ENCODE measurements at regions not wholly inside any gene's neighbourhood (a gene's known extent, or its start where the extent isn't known, plus 50 kb on each side); places are given as distances from the start of the nearest gene placed in this dataset.
"Not testable (repeated sequence)": the region's sequence is repeated elsewhere in the genome, so short reads cannot be mapped to it uniquely, and the experiment has no call there.

DNA sequence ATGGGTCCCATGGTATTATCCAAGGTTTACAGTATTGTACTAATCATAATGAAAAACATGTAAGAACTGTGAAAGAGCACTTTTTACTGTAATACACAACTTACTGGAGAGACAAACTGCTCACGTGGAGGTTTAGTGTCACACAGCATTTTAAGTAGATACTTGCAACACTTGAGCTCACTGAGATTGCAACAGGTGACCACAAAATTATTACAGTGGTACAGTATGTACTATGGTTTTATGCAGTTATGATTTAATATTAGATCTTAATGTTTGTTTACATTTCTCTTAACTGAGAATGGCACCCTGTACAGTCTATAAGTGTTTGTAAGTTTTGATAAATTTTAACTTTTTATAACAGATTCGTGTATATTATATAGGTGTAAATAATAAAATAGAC, 118.6 kb upstream of the SKOR2 start:
- in situ Hi-C loops (cut with HindIII; ENCODE audit: low sequenced_read_pairs), result no loop called here

DNA sequence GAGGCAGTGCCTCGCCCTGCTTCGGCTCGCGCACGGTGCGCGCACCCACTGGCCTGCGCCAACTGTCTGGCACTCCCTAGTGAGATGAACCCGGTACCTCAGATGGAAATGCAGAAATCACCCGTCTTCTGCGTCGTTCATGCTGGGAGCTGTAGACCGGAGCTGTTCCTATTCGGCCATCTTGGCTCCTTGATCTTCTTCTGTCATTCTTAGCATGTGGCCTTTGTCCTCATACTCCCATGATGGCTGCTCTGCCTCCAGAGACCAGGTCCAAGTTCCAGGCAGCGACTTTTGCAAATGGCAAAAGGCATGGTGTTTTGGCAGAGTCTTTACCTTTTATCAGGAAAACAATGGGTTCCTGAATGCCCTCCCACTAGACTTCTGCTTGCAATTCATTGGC, 102.6 kb upstream of the SKOR2 start:
- in situ Hi-C loops (cut with HindIII; ENCODE audit: low sequenced_read_pairs), result not testable (repeated sequence)

- in situ Hi-C loops (cut with HindIII; ENCODE audit: low sequenced_read_pairs), result no loop called here
Measured at GRCh38 chr18:47346016-47346415, 94.6 kb upstream of the SKOR2 start.

DNA sequence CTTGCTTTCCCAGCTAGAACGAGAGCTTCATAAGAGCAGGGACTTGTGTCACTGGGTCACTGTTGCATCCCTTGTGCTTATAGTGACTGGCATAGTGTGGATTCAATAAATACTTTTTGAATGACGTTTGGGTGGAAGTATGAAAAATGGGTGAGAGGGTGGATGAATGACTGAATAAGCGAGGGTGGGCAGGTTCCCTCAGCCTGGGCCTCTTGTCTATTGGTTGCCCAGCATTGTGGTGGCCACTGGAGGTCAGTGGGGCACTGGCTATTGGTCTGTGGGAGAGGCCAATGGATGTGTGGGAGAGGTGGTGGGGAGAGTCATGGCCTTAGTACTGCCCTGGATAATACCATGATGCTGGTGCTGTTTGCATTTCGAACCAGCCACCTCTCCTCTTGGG, 93.8 kb upstream of the SKOR2 start:
- in situ Hi-C loops (cut with HindIII; ENCODE audit: low sequenced_read_pairs), result no loop called here

DNA sequence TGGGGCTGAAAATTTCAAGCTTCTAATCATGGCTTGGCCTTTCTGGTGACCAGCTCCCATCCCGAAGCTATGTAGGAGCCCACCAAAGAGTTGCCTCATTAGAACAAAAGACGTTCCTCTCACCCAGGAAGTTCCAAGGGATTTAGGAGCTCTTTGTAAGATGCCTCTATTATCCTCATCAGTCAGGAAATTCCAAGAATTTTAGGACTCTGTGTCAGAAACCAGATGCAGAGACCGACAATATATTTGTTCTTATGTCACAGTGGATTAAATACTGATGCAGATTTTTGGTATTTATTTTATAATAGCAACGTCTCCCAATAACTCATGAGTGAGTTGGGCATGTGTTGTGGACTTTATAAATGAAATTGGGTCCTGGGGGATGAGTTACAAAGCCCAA, 91.8 kb upstream of the SKOR2 start:
- in situ Hi-C loops (cut with HindIII; ENCODE audit: low sequenced_read_pairs), result no loop called here

- in situ Hi-C loops (cut with HindIII; ENCODE audit: low sequenced_read_pairs), result no loop called here
Measured at GRCh38 chr18:47342566-47342965, 91.1 kb upstream of the SKOR2 start.

- in situ Hi-C loops (cut with HindIII; ENCODE audit: low sequenced_read_pairs), result no loop called here
Measured at GRCh38 chr18:47341678-47342077, 90.2 kb upstream of the SKOR2 start.

- in situ Hi-C loops (cut with HindIII; ENCODE audit: low sequenced_read_pairs), result no loop called here
Measured at GRCh38 chr18:47334966-47335365, 83.5 kb upstream of the SKOR2 start.

- in situ Hi-C loops (cut with HindIII; ENCODE audit: low sequenced_read_pairs), result no loop called here
Measured at GRCh38 chr18:47333926-47334635, 82.6 kb upstream of the SKOR2 start.

DNA sequence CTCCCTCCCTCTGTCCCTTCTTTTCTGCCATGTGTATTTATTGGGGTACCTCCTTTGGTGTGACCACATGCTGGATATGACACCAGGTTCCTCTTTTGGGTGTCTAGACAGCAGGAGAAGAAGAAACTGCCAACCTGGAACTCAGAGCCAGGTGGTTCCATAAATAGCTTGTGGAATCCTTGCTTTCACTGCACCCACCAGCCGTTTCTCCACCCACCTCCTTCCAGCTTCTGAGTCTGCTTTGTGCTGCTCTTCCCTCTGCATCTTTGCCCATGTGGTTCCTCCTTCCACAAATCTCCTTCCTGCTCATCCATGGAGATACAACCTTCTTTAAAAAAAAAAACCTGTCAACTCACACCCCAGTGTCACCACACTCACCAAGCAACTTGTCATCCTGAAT, 80.2 kb upstream of the SKOR2 start:
- in situ Hi-C loops (cut with HindIII; ENCODE audit: low sequenced_read_pairs), result no loop called here

- in situ Hi-C loops (cut with HindIII; ENCODE audit: low sequenced_read_pairs), result no loop called here
Measured at GRCh38 chr18:47331026-47331425, 79.6 kb upstream of the SKOR2 start.

GRCh38 chr18:47323158-47323557, 71.7 kb upstream of the SKOR2 start:
- in situ Hi-C loops (cut with HindIII; ENCODE audit: low sequenced_read_pairs), result no loop called here

DNA sequence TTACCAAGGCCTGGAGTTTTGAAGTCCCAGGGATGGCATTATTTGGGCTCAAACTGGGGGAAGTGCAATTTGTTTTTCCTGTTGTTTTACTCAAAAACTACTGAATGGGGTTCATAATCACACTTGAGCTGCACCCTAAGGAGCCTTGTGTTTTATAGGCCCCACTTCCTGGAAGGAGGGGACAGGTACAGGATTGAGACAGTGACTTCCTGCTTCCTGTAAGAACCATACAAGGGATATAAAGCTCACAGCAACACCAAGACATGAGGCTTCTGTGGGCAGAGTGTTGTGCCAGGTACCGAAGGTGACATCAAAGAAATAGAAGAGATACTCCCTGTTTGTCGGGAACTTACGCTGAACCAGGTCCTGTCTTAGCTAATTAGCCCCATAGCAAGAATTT, 70.4 kb upstream of the SKOR2 start:
- in situ Hi-C loops (cut with HindIII; ENCODE audit: low sequenced_read_pairs), result no loop called here

- in situ Hi-C loops (cut with HindIII; ENCODE audit: low sequenced_read_pairs), result no loop called here
Measured at GRCh38 chr18:47317824-47318508, 66.5 kb upstream of the SKOR2 start.

GRCh38 chr18:47316924-47317323, 65.5 kb upstream of the SKOR2 start:
- in situ Hi-C loops (cut with HindIII; ENCODE audit: low sequenced_read_pairs), result no loop called here

DNA sequence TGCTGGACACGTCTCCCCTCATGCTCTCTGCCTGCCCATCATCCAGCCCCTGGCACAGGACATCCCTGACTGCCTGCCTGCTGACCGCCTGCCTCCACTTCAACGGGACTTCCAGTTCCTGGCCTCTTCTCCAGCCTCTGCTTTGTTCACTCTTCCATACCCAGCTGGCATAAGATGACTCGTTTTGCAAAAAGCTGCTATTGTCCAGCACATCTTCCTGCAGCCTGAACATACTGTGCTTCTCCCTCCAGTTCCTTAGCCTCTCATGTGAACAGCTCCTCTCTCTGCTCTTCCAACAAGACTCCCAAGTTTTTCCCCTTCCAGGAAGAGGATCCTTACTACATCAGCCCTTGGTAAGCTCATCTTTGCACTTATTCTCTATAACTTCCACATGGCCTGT, 62.4 kb upstream of the SKOR2 start:
- in situ Hi-C loops (cut with HindIII; ENCODE audit: low sequenced_read_pairs), result no loop called here

- in situ Hi-C loops (cut with HindIII; ENCODE audit: low sequenced_read_pairs), result no loop called here
Measured at GRCh38 chr18:47311585-47311984, 60.1 kb upstream of the SKOR2 start.
